ENCODE measurements at regions not wholly inside any gene's neighbourhood (a gene's known extent, or its start where the extent isn't known, plus 50 kb on each side); places are given as distances from the start of the nearest gene placed in this dataset.

DNA sequence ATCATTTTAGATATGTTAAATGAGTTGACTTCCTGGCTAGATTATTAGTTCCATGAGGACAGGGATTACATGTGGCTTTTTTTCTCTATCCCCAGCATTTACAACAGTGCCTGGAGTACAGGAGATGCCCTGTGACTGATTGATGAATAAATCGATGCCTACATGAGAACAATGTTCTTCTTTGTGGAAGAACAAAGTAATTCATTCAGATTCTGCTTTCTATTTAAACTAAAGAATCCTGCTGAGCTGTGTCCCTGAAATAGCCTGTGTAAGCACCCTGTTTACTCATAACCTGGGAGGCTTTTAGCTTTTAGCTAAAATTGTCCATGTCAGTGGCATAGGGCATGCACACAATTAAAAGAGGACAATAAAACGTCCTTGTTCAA lies 125.1 kb upstream of the BTBD3 start:
- TF ChIP-seq POLR2A (IDR thresholded peaks at IDR 0.05; ENCODE audit: low read length) = no peak
- TF ChIP-seq GATA1 (IDR thresholded peaks at IDR 0.05; ENCODE audit: low read depth, low read length) = no peak
